Liver (tissue), 3 donors: ENCODE measurements at regions not wholly inside any gene's neighbourhood (a gene's known extent, or its start where the extent isn't known, plus 50 kb on each side); places are given as distances from the start of the nearest gene placed in this dataset.

Experiments
- RAD21 ChIP-seq, 2 donors: IDR thresholded peaks; 2 replicates each; pipeline ENCODE4 v1.6.1; 2016; ENCODE audit warnings: antibody characterized with exemption in 2 of 2, mild to moderate bottlenecking in 2 of 2
- TAF1 ChIP-seq: conservative IDR thresholded peaks from 2 replicates; pipeline ENCODE4 v1.6.1; 2016; ENCODE audit warnings: antibody characterized with exemption, mild to moderate bottlenecking
- TF ChIP-seq, protein P1 (sequence below): fragments of 150-350 bp; IDR thresholded peaks from 2 replicates; pipeline ENCODE4 v1.5.1; 2017; ENCODE audit warnings: improper control_type of control experiment, low read depth, low read length; ENCODE audit not compliant: missing input control
- TF ChIP-seq, protein P2 (sequence below): IDR thresholded peaks from 2 replicates; pipeline ENCODE4 v1.6.1; 2016; ENCODE audit warnings: antibody characterized with exemption
- TF ChIP-seq, protein P3 (sequence below): IDR thresholded peaks from 2 replicates; pipeline ENCODE4 v1.6.1; 2016; ENCODE audit warnings: antibody characterized with exemption
- donor health status: healthy.
- donor health status: healthy.

DNA sequence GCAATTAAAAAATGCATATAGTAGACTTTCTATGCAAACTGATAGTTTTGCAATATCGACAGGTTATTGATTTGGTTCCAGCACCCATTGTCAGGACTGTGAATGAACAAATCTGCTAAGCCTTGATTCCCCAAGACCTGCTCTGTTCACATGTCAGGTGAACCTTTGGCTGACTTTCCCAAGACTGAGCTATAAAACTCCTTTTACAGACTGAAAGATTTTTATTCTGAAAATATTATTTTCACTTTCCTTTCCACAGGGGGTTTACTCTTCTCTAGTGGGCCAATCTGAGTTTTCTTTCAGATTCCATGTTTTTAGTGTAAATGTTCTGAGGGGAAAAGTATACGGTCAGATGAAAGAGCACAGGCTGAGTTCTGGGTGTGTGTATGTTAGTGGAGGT is 199.2 kb upstream of the BMPER start:
- TF ChIP-seq, protein P1, sequence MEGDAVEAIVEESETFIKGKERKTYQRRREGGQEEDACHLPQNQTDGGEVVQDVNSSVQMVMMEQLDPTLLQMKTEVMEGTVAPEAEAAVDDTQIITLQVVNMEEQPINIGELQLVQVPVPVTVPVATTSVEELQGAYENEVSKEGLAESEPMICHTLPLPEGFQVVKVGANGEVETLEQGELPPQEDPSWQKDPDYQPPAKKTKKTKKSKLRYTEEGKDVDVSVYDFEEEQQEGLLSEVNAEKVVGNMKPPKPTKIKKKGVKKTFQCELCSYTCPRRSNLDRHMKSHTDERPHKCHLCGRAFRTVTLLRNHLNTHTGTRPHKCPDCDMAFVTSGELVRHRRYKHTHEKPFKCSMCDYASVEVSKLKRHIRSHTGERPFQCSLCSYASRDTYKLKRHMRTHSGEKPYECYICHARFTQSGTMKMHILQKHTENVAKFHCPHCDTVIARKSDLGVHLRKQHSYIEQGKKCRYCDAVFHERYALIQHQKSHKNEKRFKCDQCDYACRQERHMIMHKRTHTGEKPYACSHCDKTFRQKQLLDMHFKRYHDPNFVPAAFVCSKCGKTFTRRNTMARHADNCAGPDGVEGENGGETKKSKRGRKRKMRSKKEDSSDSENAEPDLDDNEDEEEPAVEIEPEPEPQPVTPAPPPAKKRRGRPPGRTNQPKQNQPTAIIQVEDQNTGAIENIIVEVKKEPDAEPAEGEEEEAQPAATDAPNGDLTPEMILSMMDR: no peak
- TF ChIP-seq RAD21 (IDR thresholded peaks at IDR 0.05) (no peak), TAF1 (no peak)
- TF ChIP-seq, protein P2, sequence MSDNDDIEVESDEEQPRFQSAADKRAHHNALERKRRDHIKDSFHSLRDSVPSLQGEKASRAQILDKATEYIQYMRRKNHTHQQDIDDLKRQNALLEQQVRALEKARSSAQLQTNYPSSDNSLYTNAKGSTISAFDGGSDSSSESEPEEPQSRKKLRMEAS: no peak
- TF ChIP-seq, protein P3, sequence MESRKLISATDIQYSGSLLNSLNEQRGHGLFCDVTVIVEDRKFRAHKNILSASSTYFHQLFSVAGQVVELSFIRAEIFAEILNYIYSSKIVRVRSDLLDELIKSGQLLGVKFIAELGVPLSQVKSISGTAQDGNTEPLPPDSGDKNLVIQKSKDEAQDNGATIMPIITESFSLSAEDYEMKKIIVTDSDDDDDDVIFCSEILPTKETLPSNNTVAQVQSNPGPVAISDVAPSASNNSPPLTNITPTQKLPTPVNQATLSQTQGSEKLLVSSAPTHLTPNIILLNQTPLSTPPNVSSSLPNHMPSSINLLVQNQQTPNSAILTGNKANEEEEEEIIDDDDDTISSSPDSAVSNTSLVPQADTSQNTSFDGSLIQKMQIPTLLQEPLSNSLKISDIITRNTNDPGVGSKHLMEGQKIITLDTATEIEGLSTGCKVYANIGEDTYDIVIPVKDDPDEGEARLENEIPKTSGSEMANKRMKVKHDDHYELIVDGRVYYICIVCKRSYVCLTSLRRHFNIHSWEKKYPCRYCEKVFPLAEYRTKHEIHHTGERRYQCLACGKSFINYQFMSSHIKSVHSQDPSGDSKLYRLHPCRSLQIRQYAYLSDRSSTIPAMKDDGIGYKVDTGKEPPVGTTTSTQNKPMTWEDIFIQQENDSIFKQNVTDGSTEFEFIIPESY: no peak
